Renal pelvis (tissue), 1 donor: ENCODE measurements at regions not wholly inside any gene's neighbourhood (a gene's known extent, or its start where the extent isn't known, plus 50 kb on each side); places are given as distances from the start of the nearest gene placed in this dataset.
"Not testable (repeated sequence)": the region's sequence is repeated elsewhere in the genome, so short reads cannot be mapped to it uniquely, and the experiment has no call there.

Source experiments
- DNase-seq: peaks from one replicate; pipeline ENCODE4 v3.0.0-alpha.2; 2013

GRCh38 chr5:36739751-36740221, 133.4 kb downstream of the SLC1A3 start:
- peak; percentile 52 for DNase-seq

GRCh38 chr5:36740259-36740898, 134.0 kb downstream of the SLC1A3 start:
- DNase-seq = no peak

- peak; percentile 37 for DNase-seq
Observed at GRCh38 chr5:36741128-36741527, 134.7 kb downstream of the SLC1A3 start.

- peak; percentile 85 for DNase-seq
Observed at GRCh38 chr5:36743891-36744772, 132.4 kb upstream of the NIPBL start.

- DNase-seq = peak; percentile 89
Observed at GRCh38 chr5:36744773-36745589, 131.6 kb upstream of the NIPBL start.

GRCh38 chr5:36747794-36748193, 128.8 kb upstream of the NIPBL start:
- not testable (repeated sequence) for DNase-seq

- DNase-seq = no peak
Observed at GRCh38 chr5:36751886-36752285, 124.7 kb upstream of the NIPBL start.

- DNase-seq = no peak
Observed at GRCh38 chr5:36755342-36755741, 121.2 kb upstream of the NIPBL start.

GRCh38 chr5:36755920-36756488, 120.6 kb upstream of the NIPBL start:
- no peak for DNase-seq

GRCh38 chr5:36756848-36757247, 119.7 kb upstream of the NIPBL start:
- DNase-seq = no peak

GRCh38 chr5:36759117-36759516, 117.5 kb upstream of the NIPBL start:
- no peak for DNase-seq

GRCh38 chr5:36763454-36763853, 113.1 kb upstream of the NIPBL start:
- DNase-seq = no peak

GRCh38 chr5:36765876-36766275, 110.7 kb upstream of the NIPBL start:
- DNase-seq = no peak

- no peak for DNase-seq
Observed at GRCh38 chr5:36766981-36767380, 109.6 kb upstream of the NIPBL start.

- no peak for DNase-seq
Observed at GRCh38 chr5:36768450-36768849, 108.1 kb upstream of the NIPBL start.

GRCh38 chr5:36769129-36769770, 107.3 kb upstream of the NIPBL start:
- no peak for DNase-seq

- DNase-seq = no peak
Observed at GRCh38 chr5:36770125-36770524, 106.4 kb upstream of the NIPBL start.

GRCh38 chr5:36772276-36773140, 104.1 kb upstream of the NIPBL start:
- DNase-seq = no peak

- peak; percentile 29 for DNase-seq
Observed at GRCh38 chr5:36777105-36777757, 99.3 kb upstream of the NIPBL start.

GRCh38 chr5:36778336-36778735, 98.2 kb upstream of the NIPBL start:
- DNase-seq = no peak
